SK-N-SH treated with all-trans-retinoic acid at 6 μM for 48 hours (cell line): ENCODE measurements at regions not wholly inside any gene's neighbourhood (a gene's known extent, or its start where the extent isn't known, plus 50 kb on each side); places are given as distances from the start of the nearest gene placed in this dataset.

Experiments
- ATAC-seq: fragments of 200-7000 bp; cut with Tn5 transposase; 3 replicates; pipeline ENCODE4 v1.9.1; 2020; ENCODE audit warnings: mild to moderate bottlenecking, moderate library complexity
- ARNTL ChIP-seq: fragments of 450-650 bp; formaldehyde crosslinking; IDR thresholded peaks from 2 replicates; pipeline ENCODE4 v1.5.0; 2020; ENCODE audit warnings: low read depth, mild to moderate bottlenecking, moderate library complexity, borderline replicate concordance
- BACH2 ChIP-seq: fragments of 250-450 bp; sonication (Bioruptor Pico); IDR thresholded peaks from 2 replicates; pipeline ENCODE4 v1.9.0; 2021; ENCODE audit warnings: mild to moderate bottlenecking, borderline replicate concordance
- CREB5 ChIP-seq: fragments of 250-450 bp; sonication (Bioruptor Pico); IDR thresholded peaks from 2 replicates; pipeline ENCODE4 v1.5.1; 2020; ENCODE audit warnings: low read depth, mild to moderate bottlenecking, moderate library complexity
- CSDC2 ChIP-seq: fragments of 250-450 bp; sonication (Bioruptor Pico); IDR thresholded peaks from 2 replicates; pipeline ENCODE4 v1.5.0; 2020; ENCODE audit warnings: mild to moderate bottlenecking, moderate library complexity
- CSRNP3 ChIP-seq: fragments of 250-450 bp; sonication (Bioruptor Pico); IDR thresholded peaks from 2 replicates; pipeline ENCODE4 v1.5.1; 2021; ENCODE audit warnings: mild to moderate bottlenecking, moderate library complexity
- ESRRG ChIP-seq: fragments of 250-450 bp; sonication (Bioruptor Pico); IDR thresholded peaks from 2 replicates; pipeline ENCODE4 v1.6.1; 2021; ENCODE audit warnings: mild to moderate bottlenecking
- GLIS3 ChIP-seq: fragments of 250-450 bp; sonication (Bioruptor Pico); IDR thresholded peaks from 2 replicates; pipeline ENCODE4 v1.5.0; 2020; ENCODE audit warnings: mild to moderate bottlenecking, moderate library complexity
- ISL1 ChIP-seq: fragments of 250-450 bp; sonication (Bioruptor Pico); IDR thresholded peaks from 2 replicates; pipeline ENCODE4 v2.1.2; 2022; ENCODE audit warnings: mild to moderate bottlenecking, moderate library complexity
- OSR1 ChIP-seq: fragments of 250-450 bp; sonication (Bioruptor Pico); IDR thresholded peaks from 2 replicates; pipeline ENCODE4 v1.8.0; 2022; ENCODE audit warnings: moderate library complexity, mild to moderate bottlenecking, inconsistent platforms
- PATZ1 ChIP-seq: fragments of 250-450 bp; sonication (Bioruptor Pico); IDR thresholded peaks from 2 replicates; pipeline ENCODE4 v1.8.0; 2020; ENCODE audit warnings: mild to moderate bottlenecking, moderate library complexity, borderline replicate concordance
- POU6F1 ChIP-seq: fragments of 250-450 bp; sonication (Bioruptor Pico); IDR thresholded peaks from 2 replicates; pipeline ENCODE4 v1.8.0; 2021; ENCODE audit warnings: low read depth, mild to moderate bottlenecking, moderate library complexity, borderline replicate concordance
- PPARA ChIP-seq: fragments of 250-450 bp; sonication (Bioruptor Pico); IDR thresholded peaks from 2 replicates; pipeline ENCODE4 v1.5.0; 2020; ENCODE audit warnings: mild to moderate bottlenecking, borderline replicate concordance
- RARB ChIP-seq: fragments of 250-450 bp; sonication (Bioruptor Pico); IDR thresholded peaks from 2 replicates; pipeline ENCODE4 v1.8.0; 2021; ENCODE audit warnings: mild to moderate bottlenecking, moderate library complexity
- SNAI2 ChIP-seq: fragments of 250-450 bp; sonication (Bioruptor Pico); IDR thresholded peaks from 2 replicates; pipeline ENCODE4 v1.5.0; 2020; ENCODE audit warnings: mild to moderate bottlenecking, moderate library complexity
- TCF4 ChIP-seq: fragments of 250-450 bp; sonication (Bioruptor Pico); IDR thresholded peaks from 2 replicates; pipeline ENCODE4 v1.8.0; 2021; ENCODE audit warnings: mild to moderate bottlenecking, moderate library complexity, borderline replicate concordance
- TOX ChIP-seq: fragments of 250-450 bp; sonication (Bioruptor Pico); IDR thresholded peaks from 2 replicates; pipeline ENCODE4 v1.8.0; 2021; ENCODE audit warnings: mild to moderate bottlenecking, moderate library complexity, borderline replicate concordance
- TSHZ2 ChIP-seq: fragments of 250-450 bp; sonication (Bioruptor Pico); IDR thresholded peaks from 2 replicates; pipeline ENCODE4 v1.5.0; 2020; ENCODE audit warnings: mild to moderate bottlenecking, moderate library complexity
- ZC3H10 ChIP-seq: fragments of 250-450 bp; sonication (Bioruptor Pico); IDR thresholded peaks from 2 replicates; pipeline ENCODE4 v1.5.1; 2021; ENCODE audit warnings: mild to moderate bottlenecking, moderate library complexity
- ZFP30 ChIP-seq: fragments of 450-650 bp; formaldehyde crosslinking; IDR thresholded peaks from 2 replicates; pipeline ENCODE4 v1.5.0; 2022; ENCODE audit warnings: mild to moderate bottlenecking, moderate library complexity
- ZNF565 ChIP-seq: fragments of 450-650 bp; formaldehyde crosslinking; conservative IDR thresholded peaks from 2 replicates; pipeline ENCODE4 v1.5.0; 2020; ENCODE audit warnings: low read depth, mild to moderate bottlenecking, moderate library complexity
- ZNF70 ChIP-seq: fragments of 450-650 bp; formaldehyde crosslinking; IDR thresholded peaks from 2 replicates; pipeline ENCODE4 v1.5.0; 2020; ENCODE audit warnings: mild to moderate bottlenecking, moderate library complexity
- ZNF8 ChIP-seq: fragments of 450-650 bp; formaldehyde crosslinking; IDR thresholded peaks from 2 replicates; pipeline ENCODE4 v1.5.0; 2020; ENCODE audit warnings: mild to moderate bottlenecking, moderate library complexity

GRCh38 chr12:93319523-93320050, 58.1 kb upstream of the NUDT4 start:
- ATAC-seq, result no peak
- TF ChIP-seq SNAI2 (CRISPR knock-in tag) (no peak), BACH2 (CRISPR knock-in tag) (no peak), ESRRG (CRISPR knock-in tag) (no peak), ZNF70 (no peak), POU6F1 (no peak), OSR1 (no peak)

GRCh38 chr12:93322784-93323183, 54.9 kb upstream of the NUDT4 start:
- TF ChIP-seq CSDC2 (CRISPR knock-in tag) (no peak), GLIS3 (CRISPR knock-in tag) (no peak), CREB5 (no peak), ESRRG (CRISPR knock-in tag) (no peak), ZFP30 (no peak), TCF4 (CRISPR knock-in tag) (no peak), OSR1 (no peak), TSHZ2 (CRISPR knock-in tag) (no peak), CSRNP3 (no peak), BACH2 (CRISPR knock-in tag) (no peak), ZNF70 (no peak), RARB (no peak), PATZ1 (no peak), ARNTL (no peak), TOX (CRISPR knock-in tag) (no peak), PPARA (CRISPR knock-in tag) (no peak)
- peak; percentile 40; the same call in 2 of the 3 replicates for ATAC-seq

GRCh38 chr12:93323625-93324329, 53.9 kb upstream of the NUDT4 start:
- ATAC-seq, result 0 out of 3 replicates have a peak, but pooled peaks have one; percentile 31
- no peak for TF ChIP-seq CSDC2 (CRISPR knock-in tag)
- no peak for TF ChIP-seq ZFP30
- TF ChIP-seq ISL1 (CRISPR knock-in tag), result no peak
- TF ChIP-seq ZC3H10 (CRISPR knock-in tag), result no peak
- TF ChIP-seq ZNF565 (CRISPR knock-in tag), result no peak
- TF ChIP-seq OSR1, result no peak
- no peak for TF ChIP-seq TCF4 (CRISPR knock-in tag)
- TF ChIP-seq TSHZ2 (CRISPR knock-in tag), result no peak
- TF ChIP-seq ZNF8 (CRISPR knock-in tag), result no peak
- TF ChIP-seq TOX (CRISPR knock-in tag), result no peak
- TF ChIP-seq SNAI2 (CRISPR knock-in tag), result no peak
- TF ChIP-seq RARB, result no peak
- TF ChIP-seq PATZ1, result no peak
- no peak for TF ChIP-seq PPARA (CRISPR knock-in tag)
- no peak for TF ChIP-seq ARNTL
- TF ChIP-seq GLIS3 (CRISPR knock-in tag), result no peak
